ENCODE measurements at regions not wholly inside any gene's neighbourhood (a gene's known extent, or its start where the extent isn't known, plus 50 kb on each side); places are given as distances from the start of the nearest gene placed in this dataset.

- no peak overlapping the region for H3K4me2 ChIP-seq (ENCODE audit: insufficient read depth, insufficient read length, low read length)
- no peak overlapping the region for H2BK20ac ChIP-seq (ENCODE audit: low read depth, low read length, poor library complexity, severe bottlenecking)
- H2BK5ac ChIP-seq (ENCODE audit: insufficient read length, low read length): no peak overlapping the region
- H2BK15ac ChIP-seq (ENCODE audit: low read depth, low read length): no peak overlapping the region
- no peak overlapping the region for H2BK12ac ChIP-seq (ENCODE audit: insufficient read length, low read depth, low read length)
- no peak overlapping the region for H3K4me3 Mint-ChIP-seq
- no peaks in the 10 kb centered on the region for H3K9me3 Mint-ChIP-seq
- no peak overlapping the region for H4K91ac ChIP-seq (ENCODE audit: insufficient read length, low read depth, low read length)
- H3K56ac ChIP-seq (ENCODE audit: insufficient read length, low read depth, low read length): no peak overlapping the region
- no peak for DNase-seq
- no peak overlapping the region for H4K5ac ChIP-seq (ENCODE audit: insufficient read length, low read depth, low read length)
- no peaks in the 10 kb centered on the region for H3K36me3 Mint-ChIP-seq (ENCODE audit: insufficient read depth in 1 of 3, low read depth in 3 of 3)
- no peak overlapping the region for H3K4ac ChIP-seq (ENCODE audit: low read depth, low read length)
- no peaks in the 10 kb centered on the region for H3K27me3 ChIP-seq (ENCODE audit: insufficient read depth, low read length)
- H3K14ac ChIP-seq (ENCODE audit: insufficient read depth, low read length): no peak overlapping the region
- no peaks in the 10 kb centered on the region for H3K4me1 Mint-ChIP-seq
- WGBS (ENCODE audit: extremely low coverage, insufficient read length, low lambda C conversion rate): no CpG with 5 or more reads among the region's 4 CpGs
- H3K18ac ChIP-seq (ENCODE audit: insufficient read length, low read depth, low read length): no peak overlapping the region
- H3K9ac ChIP-seq (ENCODE audit: extremely low read depth, insufficient read length, low read length): no peak overlapping the region
- no peak overlapping the region for H3K27ac Mint-ChIP-seq
- no peak overlapping the region for H3K27ac ChIP-seq (ENCODE audit: insufficient read length, low read depth, low read length)
- TF ChIP-seq CTCF (conservative IDR thresholded peaks at IDR 0.05): no peak
- H3K79me2 ChIP-seq (ENCODE audit: insufficient read depth, low read length): no peaks in the 10 kb centered on the region
- H3K9me3 ChIP-seq (ENCODE audit: control insufficient read depth, low read depth, low read length): no peaks in the 10 kb centered on the region
- H3T11ph ChIP-seq (ENCODE audit: low read length): no peak overlapping the region
- no peak overlapping the region for H2AK5ac ChIP-seq (ENCODE audit: insufficient read length, low read length)
- H3K23me2 ChIP-seq (ENCODE audit: insufficient read length, low read depth, low read length, poor library complexity, severe bottlenecking): no peaks in the 10 kb centered on the region
- H4K20me1 ChIP-seq (ENCODE audit: control insufficient read depth, insufficient read depth, insufficient read length): no peaks in the 10 kb centered on the region
- H3K23ac ChIP-seq (ENCODE audit: insufficient read length, low read depth, low read length): no peak overlapping the region
- no peak overlapping the region for H2AFZ ChIP-seq (ENCODE audit: low read length)
- H3K79me1 ChIP-seq (ENCODE audit: insufficient read depth, low read depth, low read length, poor library complexity, severe bottlenecking): no peaks in the 10 kb centered on the region
- no peak overlapping the region for H4K8ac ChIP-seq (replicated peaks; ENCODE audit: insufficient read length, low read depth, low read length)
- H3K27me3 Mint-ChIP-seq (ENCODE audit: low read depth): no peaks in the 10 kb centered on the region
- H3K4me1 ChIP-seq (ENCODE audit: insufficient read depth, low read length): no peaks in the 10 kb centered on the region
- no peak overlapping the region for H2BK120ac ChIP-seq (ENCODE audit: low read depth, low read length, poor library complexity, severe bottlenecking)
Measured at GRCh38 chr12:73898645-73899044, 639.0 kb upstream of the ATXN7L3B start.

Measured in H9 (cell line).